Inflammatory macrophage treated with lipopolysaccharide for 1 hour (primary cell): ENCODE measurements at regions not wholly inside any gene's neighbourhood (a gene's known extent, or its start where the extent isn't known, plus 50 kb on each side); places are given as distances from the start of the nearest gene placed in this dataset.

Experiments used
- DNase-seq, 2 donors: peaks; one replicate each; pipeline ENCODE4 v3.0.0-alpha.2; 2020 to 2022

DNA sequence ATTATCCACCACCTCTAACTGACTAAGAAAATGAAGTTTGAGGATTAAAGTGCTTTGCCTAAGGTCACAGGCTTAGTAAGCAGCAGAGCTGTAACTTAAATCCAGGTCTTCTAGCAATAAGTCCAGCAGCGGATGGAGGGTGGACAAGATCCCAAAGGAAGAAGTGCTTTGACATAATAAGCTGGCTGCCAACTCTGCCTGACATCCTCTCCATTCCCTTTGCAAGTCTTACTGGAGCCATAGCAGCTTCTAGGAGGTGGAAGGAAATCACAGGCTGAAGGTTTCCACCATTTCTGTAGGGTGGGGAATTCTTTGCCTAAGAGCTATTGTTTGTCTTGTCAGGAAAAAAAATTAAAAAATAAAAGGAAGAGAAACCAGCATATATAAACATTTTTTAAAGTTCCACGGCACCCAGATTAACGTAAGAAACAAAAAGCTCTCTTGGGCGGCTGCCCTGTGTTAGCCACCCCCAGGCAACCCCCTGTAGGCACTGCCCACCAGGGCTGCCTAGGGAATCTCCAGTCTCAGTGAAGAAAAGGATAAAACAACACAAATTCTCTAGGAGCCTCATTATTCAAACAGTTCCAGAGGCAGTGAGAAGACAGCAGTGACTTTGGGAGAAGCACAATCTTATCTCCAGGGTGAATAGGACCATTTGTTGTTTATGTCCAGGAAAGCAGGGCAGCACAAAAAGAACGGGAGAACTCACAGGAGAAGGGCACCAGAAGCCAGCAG, 380.8 kb upstream of the CADM1 start:
- DNase-seq = no peak

DNA sequence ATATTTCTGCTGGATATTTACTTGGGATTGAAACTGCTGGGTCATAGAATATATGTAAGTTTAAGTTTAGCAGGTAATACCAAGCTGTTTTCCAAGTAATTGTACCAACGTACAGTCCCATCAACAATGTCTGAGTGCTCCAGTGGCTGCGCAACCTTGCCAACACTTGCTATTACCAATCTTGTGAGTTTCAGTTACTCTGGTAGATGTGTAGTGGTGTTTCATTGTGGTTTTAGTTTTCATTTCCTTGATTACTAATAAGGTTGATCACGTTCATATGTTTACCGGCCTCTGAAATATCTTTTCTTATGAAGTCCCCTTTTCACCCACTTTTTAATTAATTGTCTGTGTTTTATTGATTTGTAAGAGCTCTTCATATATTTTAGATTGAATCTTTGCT, 370.6 kb upstream of the CADM1 start:
- DNase-seq = no peak

- DNase-seq = peak; percentile 29 to 36
Measured at GRCh38 chr11:115873813-115874212, 369.6 kb upstream of the CADM1 start.

- DNase-seq = peak; percentile 67 to 70
Measured at GRCh38 chr11:115872416-115872815, 368.2 kb upstream of the CADM1 start.

DNA sequence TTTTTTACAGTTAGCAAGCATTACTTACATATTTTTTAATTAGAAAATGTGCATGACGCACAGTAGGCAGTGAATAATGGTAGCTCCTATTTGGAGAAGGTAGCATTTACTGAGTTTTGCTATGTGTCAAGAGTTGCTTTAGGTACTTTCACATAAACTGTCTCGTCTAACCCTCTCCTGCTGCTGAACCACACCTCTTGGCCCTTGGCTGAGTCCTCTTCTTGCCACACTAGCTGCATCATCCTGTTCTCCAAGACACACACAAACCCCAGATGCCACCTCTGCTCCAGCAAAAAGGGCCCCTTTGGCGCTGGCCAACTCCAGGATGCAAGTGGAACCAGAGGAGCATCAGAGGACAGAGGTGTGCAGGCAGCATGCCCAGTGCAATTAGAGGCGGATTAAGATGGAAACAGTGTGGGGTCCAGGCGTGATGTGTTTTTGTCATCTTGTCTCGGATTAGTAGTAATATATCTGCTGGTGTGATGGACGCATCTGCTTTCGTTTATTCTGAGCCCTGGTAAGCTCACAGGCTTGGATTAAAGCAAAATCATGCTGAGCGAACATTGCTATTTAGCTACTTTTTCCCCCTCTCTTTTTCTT, 367.0 kb upstream of the CADM1 start:
- no peak for DNase-seq

DNA sequence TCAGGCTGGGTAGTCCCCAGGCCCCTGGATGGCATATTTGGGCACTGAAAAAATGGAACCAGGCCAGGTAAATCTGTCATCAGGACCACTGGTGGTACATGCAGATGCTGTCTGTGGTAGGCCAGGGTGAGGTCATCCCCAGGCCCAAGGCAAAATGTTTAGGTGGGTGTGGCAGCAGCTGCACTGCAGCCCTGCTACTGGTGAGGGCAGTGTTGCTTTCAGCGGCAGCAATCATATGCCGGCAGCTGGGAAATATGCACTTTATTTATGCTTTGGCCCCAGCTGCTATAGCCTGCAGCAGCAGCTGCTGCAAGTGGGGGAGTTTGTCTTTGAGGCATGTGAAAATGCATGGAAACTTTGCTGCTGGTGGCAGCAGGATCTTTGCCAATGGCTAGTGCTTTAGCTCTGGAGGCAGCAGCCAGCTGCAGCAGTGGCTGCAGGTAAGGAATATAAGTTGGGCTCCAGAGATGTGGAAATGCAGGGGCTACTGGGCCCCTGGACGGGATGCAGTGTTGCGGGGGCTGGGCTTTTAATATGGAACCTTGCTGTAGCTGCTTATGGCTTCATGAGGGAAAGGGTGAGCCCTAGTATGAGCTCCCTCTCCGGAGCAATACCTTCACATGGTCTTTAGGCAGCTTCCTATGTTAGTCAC, 365.7 kb upstream of the CADM1 start:
- DNase-seq = peak; percentile 56 to 67

GRCh38 chr11:115869131-115869530, 364.9 kb upstream of the CADM1 start:
- no peak for DNase-seq

DNA sequence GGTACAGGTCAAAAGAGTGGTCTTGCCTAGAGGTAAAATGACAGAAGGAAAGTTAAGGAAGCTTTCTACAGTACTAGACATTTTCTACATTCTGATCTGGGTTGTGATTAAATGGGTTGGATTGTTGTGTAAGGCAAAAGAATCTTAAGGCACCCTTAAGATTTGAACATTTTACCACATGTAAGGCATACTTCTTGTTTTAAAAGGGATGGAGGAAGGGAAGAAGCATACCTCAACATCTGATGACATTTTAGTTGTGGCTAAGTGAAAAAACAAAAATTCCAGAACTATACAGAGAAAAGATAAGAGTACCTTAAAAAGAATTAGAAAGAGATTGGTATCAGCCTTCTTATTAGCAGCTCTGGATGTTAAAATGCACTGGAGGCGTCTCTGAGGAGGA, 356.0 kb upstream of the CADM1 start:
- no peak for DNase-seq

- DNase-seq = no peak
Measured at GRCh38 chr11:115848611-115849010, 344.4 kb upstream of the CADM1 start.

GRCh38 chr11:115848080-115848479, 343.9 kb upstream of the CADM1 start:
- DNase-seq = no peak

GRCh38 chr11:115845872-115846271, 341.7 kb upstream of the CADM1 start:
- DNase-seq = no peak

DNA sequence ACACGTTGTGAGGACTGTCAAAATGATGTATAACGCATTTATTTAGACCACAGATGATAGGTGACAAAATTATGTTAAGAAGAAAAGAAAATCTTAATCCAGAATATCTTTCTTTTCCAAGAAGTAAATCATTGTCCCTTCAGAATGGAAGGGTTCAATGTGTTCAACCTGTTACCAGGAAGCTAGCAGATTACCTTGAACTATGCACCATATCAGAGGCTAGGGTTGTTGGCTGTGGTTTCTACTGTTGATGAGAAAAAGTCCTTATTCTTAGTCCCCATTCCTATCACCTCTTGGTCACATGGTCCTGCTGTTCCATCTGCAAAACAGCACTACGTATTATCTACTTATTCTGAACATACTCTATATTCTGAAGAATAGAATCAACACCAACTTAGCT, 339.5 kb upstream of the CADM1 start:
- DNase-seq = no peak

GRCh38 chr11:115843111-115843510, 338.9 kb upstream of the CADM1 start:
- DNase-seq = no peak

GRCh38 chr11:115820026-115820425, 315.8 kb upstream of the CADM1 start:
- DNase-seq = no peak

GRCh38 chr11:115819014-115819413, 314.8 kb upstream of the CADM1 start:
- no peak for DNase-seq

- DNase-seq = no peak
Measured at GRCh38 chr11:115817844-115818468, 313.7 kb upstream of the CADM1 start.

GRCh38 chr11:115808351-115808940, 304.2 kb upstream of the CADM1 start:
- DNase-seq = no peak

DNA sequence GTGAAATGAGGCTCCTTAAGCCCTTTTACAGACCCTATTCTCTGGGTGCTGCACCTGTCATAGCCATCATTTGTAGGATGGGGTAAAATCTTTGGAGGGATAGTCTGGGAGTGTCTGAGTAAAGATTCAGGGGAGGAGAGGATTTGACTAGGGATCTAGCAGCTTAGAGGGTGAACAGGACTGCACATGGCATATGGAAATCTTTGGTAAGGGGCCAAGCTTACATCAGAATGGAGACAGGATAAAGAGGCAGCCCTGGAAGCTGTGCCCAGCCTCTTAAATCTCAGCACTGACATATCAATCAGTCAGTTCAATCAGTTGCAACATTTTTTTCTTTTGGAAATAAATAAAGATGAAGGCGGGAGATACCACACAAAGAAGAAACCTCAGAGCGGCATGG, 301.8 kb upstream of the CADM1 start:
- DNase-seq = no peak

DNA sequence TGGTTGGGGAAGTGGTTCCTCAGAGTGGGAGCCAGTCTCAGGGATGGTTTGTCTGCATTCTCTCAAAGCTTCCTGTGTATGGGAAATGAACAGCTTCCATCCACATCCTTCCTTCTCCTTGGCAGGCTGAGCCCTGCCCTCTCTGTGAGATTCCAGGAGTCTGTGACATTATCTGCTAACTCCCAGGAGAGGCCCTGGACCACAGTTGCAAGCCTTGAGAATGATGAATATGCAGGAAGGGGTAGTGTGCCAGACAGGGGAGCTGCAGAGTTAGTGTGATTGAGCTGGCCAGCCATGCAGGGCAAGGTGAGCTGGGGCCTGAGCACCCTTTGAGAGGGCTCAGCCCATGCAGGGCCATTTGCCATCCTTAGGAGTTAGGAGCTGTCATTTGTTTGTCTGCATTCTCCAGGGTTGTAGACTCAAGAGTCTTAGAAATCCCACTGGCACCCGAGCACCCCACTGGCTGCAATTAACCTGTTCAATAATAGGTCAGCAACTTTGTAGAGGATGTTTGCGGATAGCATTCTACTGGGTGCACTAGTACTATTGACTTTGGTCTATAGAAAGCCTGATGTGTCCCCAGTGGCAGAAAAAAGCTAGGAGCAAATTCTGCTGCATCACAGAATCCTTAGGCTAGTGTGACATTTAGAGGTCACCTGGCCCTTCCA, 299.0 kb upstream of the CADM1 start:
- DNase-seq = no peak

GRCh38 chr11:115802641-115803040, 298.4 kb upstream of the CADM1 start:
- no peak for DNase-seq

DNA sequence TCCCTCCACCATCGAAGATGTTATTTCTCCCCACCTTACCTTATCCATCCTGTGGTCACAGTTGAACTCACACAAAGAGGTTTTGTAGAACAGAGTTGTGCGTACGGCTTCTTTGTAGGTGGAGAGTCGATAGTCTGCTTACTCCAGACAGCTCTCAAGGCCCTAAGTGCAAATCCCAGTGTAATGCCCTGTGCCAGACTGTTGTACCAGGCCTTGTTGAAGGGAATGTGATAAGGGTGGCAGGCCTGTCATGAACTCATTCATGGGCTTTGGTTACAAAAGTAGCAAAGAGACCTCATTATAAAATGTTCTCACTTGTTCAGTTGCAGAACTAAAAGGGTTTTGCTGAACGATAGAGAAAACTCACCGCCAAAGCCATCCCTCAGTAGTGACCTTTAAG, 288.7 kb upstream of the CADM1 start:
- no peak for DNase-seq

- no peak for DNase-seq
Measured at GRCh38 chr11:115787302-115787701, 283.1 kb upstream of the CADM1 start.
